ENCODE measurements at regions not wholly inside any gene's neighbourhood (a gene's known extent, or its start where the extent isn't known, plus 50 kb on each side); places are given as distances from the start of the nearest gene placed in this dataset.
"Not testable (repeated sequence)": the region's sequence is repeated elsewhere in the genome, so short reads cannot be mapped to it uniquely, and the experiment has no call there.

DNA sequence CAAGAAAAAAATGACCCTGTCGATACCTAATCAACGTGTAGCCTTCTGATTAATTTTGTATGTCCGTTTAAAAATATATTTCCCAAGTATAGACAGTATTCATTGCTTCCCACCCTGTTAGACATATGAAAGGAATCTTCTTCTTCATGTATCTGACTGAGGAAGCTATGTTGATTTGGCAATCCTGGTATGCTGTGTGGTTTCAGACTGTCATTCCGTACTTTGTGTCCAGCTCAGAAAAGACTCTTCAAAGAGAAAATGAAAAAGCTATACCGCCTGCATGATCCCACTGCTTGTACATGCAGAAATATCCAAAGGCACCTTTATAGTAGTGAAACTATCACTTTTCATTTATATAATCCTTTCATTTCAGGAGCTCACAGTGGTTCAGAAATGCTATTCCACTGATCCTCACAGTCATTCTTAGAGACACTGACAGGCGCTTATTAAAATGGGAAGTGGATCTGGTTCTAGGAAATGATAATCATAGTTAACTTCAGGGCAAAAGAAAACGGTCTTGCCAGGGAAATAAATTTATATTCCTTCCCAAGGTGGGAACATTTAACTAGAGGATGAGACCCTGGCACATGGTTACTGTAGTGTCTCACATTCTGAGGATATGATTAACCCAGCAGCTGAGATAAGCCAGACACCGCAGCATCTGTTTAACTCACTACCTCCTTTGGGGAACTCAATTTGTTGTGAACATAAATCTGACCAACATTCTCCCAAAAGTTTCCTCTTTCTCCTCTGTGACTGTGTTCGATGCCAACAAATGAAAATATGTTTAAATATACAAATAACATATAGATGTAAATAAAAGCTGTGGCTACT lies 599.2 kb upstream of the LUZP2 start:
- H3K27ac Mint-ChIP-seq = no peak overlapping the region
- no peaks in the 10 kb centered on the region for H3K4me1 Mint-ChIP-seq
- no peaks in the 10 kb centered on the region for H3K27me3 Mint-ChIP-seq
- no peak overlapping the region for H3K4me3 Mint-ChIP-seq
- H3K36me3 Mint-ChIP-seq = no peaks in the 10 kb centered on the region
- H3K9me3 Mint-ChIP-seq = peaks cover 0 to 10% (median 4%) of the 10 kb centered on the region in 3 donors

DNA sequence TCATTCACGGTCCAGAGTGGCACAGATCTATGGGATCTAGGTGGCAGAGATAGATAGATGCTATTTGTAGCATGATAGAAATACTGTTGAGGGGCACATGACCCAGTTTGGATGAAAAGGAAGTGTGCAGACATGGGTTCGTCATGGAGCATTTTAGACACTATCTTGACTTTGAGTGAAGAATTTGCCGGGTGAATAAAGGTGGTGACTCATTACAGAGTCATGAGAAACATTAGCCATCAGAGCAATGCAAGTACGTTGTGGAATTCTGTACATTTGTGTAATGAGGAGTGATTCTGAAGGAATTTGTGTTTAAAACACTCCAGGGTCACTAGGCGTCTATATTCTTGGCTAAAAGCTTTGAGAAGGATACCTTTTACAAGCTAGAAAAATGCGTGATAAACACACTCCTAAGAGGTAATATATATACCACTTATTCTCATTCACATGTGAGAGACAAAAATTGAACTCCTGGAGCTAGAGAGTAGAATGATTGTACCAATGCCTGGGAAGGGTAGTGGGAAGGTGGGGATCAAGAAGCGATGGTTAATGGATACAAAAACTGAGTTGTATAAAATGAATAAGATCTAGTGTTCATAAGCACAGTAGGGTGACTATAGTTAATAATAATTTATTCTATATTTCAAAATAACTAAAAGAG lies 593.7 kb upstream of the LUZP2 start:
- no peaks in the 10 kb centered on the region for H3K27me3 Mint-ChIP-seq
- no peak overlapping the region for H3K27ac Mint-ChIP-seq
- no peaks in the 10 kb centered on the region for H3K36me3 Mint-ChIP-seq
- no peak overlapping the region for H3K4me3 Mint-ChIP-seq
- H3K4me1 Mint-ChIP-seq = no peaks in the 10 kb centered on the region
- peaks cover 0 to 18% (median 5%) of the 10 kb centered on the region in 3 donors for H3K9me3 Mint-ChIP-seq

DNA sequence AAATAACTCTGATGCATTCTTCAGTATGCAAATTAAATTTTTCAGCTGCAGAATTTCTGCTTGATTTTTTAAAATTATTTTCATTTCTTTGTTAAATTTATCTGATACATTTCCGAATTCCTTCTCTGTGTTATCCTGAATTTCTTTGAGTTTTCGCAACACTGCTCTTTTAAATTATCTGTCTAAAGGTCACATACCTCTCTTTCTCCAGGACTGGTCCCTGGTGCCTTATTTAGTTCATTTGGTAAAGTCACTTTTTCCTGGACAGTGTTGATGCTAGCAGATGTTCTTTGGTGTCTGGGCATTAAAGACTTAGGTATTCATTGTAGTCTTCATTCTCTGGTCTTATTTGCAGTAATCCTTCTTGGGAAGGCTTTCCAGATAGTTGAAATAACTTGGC lies 577.4 kb upstream of the LUZP2 start:
- no peaks in the 10 kb centered on the region for H3K36me3 Mint-ChIP-seq
- no peak overlapping the region for H3K27ac Mint-ChIP-seq
- H3K4me3 Mint-ChIP-seq = no peak overlapping the region
- no peaks in the 10 kb centered on the region for H3K27me3 Mint-ChIP-seq
- no peaks in the 10 kb centered on the region for H3K4me1 Mint-ChIP-seq
- H3K9me3 Mint-ChIP-seq = peaks cover 0 to 3% (median 2%) of the 10 kb centered on the region in 3 donors

- Mint-ChIP-seq H3K4me3 (no peak overlapping the region), H3K4me1 (no peaks in the 10 kb centered on the region), H3K27me3 (no peaks in the 10 kb centered on the region), H3K9me3 (peaks cover 0 to 1% (median 0%) of the 10 kb centered on the region in 3 donors), H3K36me3 (no peaks in the 10 kb centered on the region), H3K27ac (no peak overlapping the region)
These were observed 573.5 kb upstream of the LUZP2 start for GRCh38 chr11:23923357-23923756.

GRCh38 chr11:23924226-23924625 lies 572.6 kb upstream of the LUZP2 start:
- no peak overlapping the region for H3K27ac Mint-ChIP-seq
- H3K27me3 Mint-ChIP-seq = no peaks in the 10 kb centered on the region
- H3K4me3 Mint-ChIP-seq = no peak overlapping the region
- H3K4me1 Mint-ChIP-seq = no peaks in the 10 kb centered on the region
- no peaks in the 10 kb centered on the region for H3K36me3 Mint-ChIP-seq
- H3K9me3 Mint-ChIP-seq = peaks cover 0 to 1% (median 0%) of the 10 kb centered on the region in 3 donors

- no peaks in the 10 kb centered on the region for H3K4me1 Mint-ChIP-seq
- H3K27ac Mint-ChIP-seq = no peak overlapping the region
- no peaks in the 10 kb centered on the region for H3K36me3 Mint-ChIP-seq
- H3K4me3 Mint-ChIP-seq = no peak overlapping the region
- H3K9me3 Mint-ChIP-seq = peaks cover 4 to 8% (median 5%) of the 10 kb centered on the region in 3 donors
- H3K27me3 Mint-ChIP-seq = no peaks in the 10 kb centered on the region
These were observed 565.4 kb upstream of the LUZP2 start for GRCh38 chr11:23931443-23931842.

DNA sequence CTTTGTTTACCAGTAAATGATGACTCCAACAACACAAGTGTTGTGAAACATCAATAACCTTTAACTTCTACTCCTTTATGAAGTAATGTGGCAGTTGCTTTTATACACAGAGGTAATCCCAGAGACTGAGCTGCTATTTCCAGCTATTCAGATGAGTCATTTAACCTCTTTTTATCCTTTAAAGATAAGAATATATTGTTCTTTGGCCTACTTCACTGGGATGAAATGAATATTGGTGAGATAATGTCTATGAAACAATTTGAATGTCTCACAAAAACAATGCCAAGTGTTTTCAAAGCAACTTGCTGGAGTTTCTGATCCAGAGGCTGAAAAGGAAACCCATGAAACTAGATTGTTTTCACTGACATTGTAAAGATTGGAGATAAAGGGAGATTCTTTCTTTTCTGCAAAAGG lies 564.4 kb upstream of the LUZP2 start:
- Mint-ChIP-seq H3K27ac (no peak overlapping the region), H3K27me3 (no peaks in the 10 kb centered on the region), H3K36me3 (no peaks in the 10 kb centered on the region), H3K4me3 (no peak overlapping the region), H3K4me1 (no peaks in the 10 kb centered on the region), H3K9me3 (peaks cover 4 to 8% (median 5%) of the 10 kb centered on the region in 3 donors)

GRCh38 chr11:23933721-23934120 lies 563.1 kb upstream of the LUZP2 start:
- Mint-ChIP-seq H3K9me3 (peaks cover 4 to 8% (median 5%) of the 10 kb centered on the region in 3 donors), H3K4me1 (no peaks in the 10 kb centered on the region), H3K36me3 (no peaks in the 10 kb centered on the region), H3K27me3 (no peaks in the 10 kb centered on the region), H3K4me3 (peak overlapping the region in 1 of 4 donors; percentile 77), H3K27ac (no peak overlapping the region)

GRCh38 chr11:23934671-23935270 lies 562.1 kb upstream of the LUZP2 start:
- not testable (repeated sequence) for H3K9me3 Mint-ChIP-seq, H3K27me3 Mint-ChIP-seq, H3K4me3 Mint-ChIP-seq, H3K4me1 Mint-ChIP-seq, H3K36me3 Mint-ChIP-seq, H3K27ac Mint-ChIP-seq

GRCh38 chr11:23942117-23942815 lies 554.6 kb upstream of the LUZP2 start:
- H3K27me3 Mint-ChIP-seq, H3K36me3 Mint-ChIP-seq, H3K4me1 Mint-ChIP-seq, H3K9me3 Mint-ChIP-seq, H3K4me3 Mint-ChIP-seq, H3K27ac Mint-ChIP-seq: not testable (repeated sequence)

DNA sequence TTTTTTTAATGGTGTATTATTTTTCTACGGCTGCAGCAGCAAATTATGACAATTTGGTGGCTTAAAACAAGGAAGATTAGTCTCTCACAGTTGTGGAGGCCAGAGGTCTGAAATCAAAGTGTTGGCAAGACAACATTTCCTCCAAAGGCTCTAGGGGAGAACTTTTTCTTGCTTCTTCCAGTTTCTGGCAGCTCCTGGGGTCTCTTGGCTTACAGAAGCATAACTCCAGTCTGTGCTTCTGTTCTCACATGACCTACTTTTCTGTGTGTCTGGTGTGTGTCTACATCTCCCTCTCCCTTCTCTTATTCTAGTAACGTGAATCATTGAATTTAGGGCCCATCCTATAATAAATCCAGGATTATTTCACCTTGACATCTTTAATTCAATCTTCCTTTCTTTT lies 551.9 kb upstream of the LUZP2 start:
- H3K4me1 Mint-ChIP-seq = no peaks in the 10 kb centered on the region
- H3K4me3 Mint-ChIP-seq = no peak overlapping the region
- H3K9me3 Mint-ChIP-seq = peaks cover 0 to 3% (median 0%) of the 10 kb centered on the region in 3 donors
- no peak overlapping the region for H3K27ac Mint-ChIP-seq
- no peaks in the 10 kb centered on the region for H3K27me3 Mint-ChIP-seq
- H3K36me3 Mint-ChIP-seq = no peaks in the 10 kb centered on the region

DNA sequence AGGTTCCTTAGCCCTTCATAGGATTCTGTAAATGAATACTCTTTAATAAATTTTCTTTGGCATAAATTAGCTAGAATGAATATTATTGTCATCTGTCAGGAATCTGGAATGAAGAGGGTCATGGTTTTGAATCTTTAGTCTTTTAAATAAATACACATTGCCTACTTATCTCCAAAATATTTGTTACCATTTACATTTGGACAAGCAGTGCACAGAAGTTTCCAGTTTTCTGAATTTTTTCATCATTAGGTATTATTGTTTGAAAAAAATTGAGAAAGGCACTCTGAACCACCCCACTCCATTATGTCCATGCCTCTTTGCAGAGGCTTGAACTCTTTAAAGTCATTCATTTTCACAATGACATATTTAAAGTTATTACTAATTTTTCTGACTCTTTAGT lies 549.0 kb upstream of the LUZP2 start:
- H3K4me1 Mint-ChIP-seq = no peaks in the 10 kb centered on the region
- H3K9me3 Mint-ChIP-seq = peaks cover 0 to 3% (median 0%) of the 10 kb centered on the region in 3 donors
- H3K27me3 Mint-ChIP-seq = no peaks in the 10 kb centered on the region
- H3K27ac Mint-ChIP-seq = no peak overlapping the region
- H3K4me3 Mint-ChIP-seq = no peak overlapping the region
- H3K36me3 Mint-ChIP-seq = no peaks in the 10 kb centered on the region

GRCh38 chr11:23948851-23949250 lies 548.0 kb upstream of the LUZP2 start:
- no peaks in the 10 kb centered on the region for H3K27me3 Mint-ChIP-seq
- no peak overlapping the region for H3K4me3 Mint-ChIP-seq
- H3K27ac Mint-ChIP-seq = no peak overlapping the region
- no peaks in the 10 kb centered on the region for H3K36me3 Mint-ChIP-seq
- peaks cover 0 to 7% (median 2%) of the 10 kb centered on the region in 3 donors for H3K9me3 Mint-ChIP-seq
- H3K4me1 Mint-ChIP-seq = no peaks in the 10 kb centered on the region

GRCh38 chr11:23953951-23954710 lies 542.7 kb upstream of the LUZP2 start:
- H3K27ac Mint-ChIP-seq = no peak overlapping the region
- H3K4me1 Mint-ChIP-seq = no peaks in the 10 kb centered on the region
- no peaks in the 10 kb centered on the region for H3K36me3 Mint-ChIP-seq
- no peaks in the 10 kb centered on the region for H3K27me3 Mint-ChIP-seq
- H3K4me3 Mint-ChIP-seq = no peak overlapping the region
- peaks cover 0 to 3% (median 2%) of the 10 kb centered on the region in 3 donors for H3K9me3 Mint-ChIP-seq
